GM23248 (cell line): ENCODE measurements at regions not wholly inside any gene's neighbourhood (a gene's known extent, or its start where the extent isn't known, plus 50 kb on each side); places are given as distances from the start of the nearest gene placed in this dataset.
"Not testable (repeated sequence)": the region's sequence is repeated elsewhere in the genome, so short reads cannot be mapped to it uniquely, and the experiment has no call there.

ENCODE experiments used
- DNase-seq: peaks from one replicate; pipeline ENCODE4 v3.0.0-alpha.2; 2015
- H2AFZ ChIP-seq: fragments of 200-600 bp; sonication (generic); 2 replicates; pipeline ENCODE4 v1.6.1; 2016; ENCODE audit warnings: antibody characterized with exemption
- H3F3A ChIP-seq: fragments of 200-600 bp; sonication (generic); 2 replicates; pipeline ENCODE4 v1.6.1; 2016; ENCODE audit warnings: mild to moderate bottlenecking, antibody characterized with exemption, mixed run types; ENCODE audit not compliant: insufficient read depth
- H3K27ac ChIP-seq: fragments of 200-600 bp; sonication (generic); 2 replicates; pipeline ENCODE4 v1.5.1; 2016; ENCODE audit warnings: mild to moderate bottlenecking
- H3K27me3 ChIP-seq: fragments of 200-600 bp; sonication (generic); replicated peaks from 2 replicates; pipeline ENCODE4 v1.6.1; 2016; ENCODE audit warnings: mild to moderate bottlenecking; ENCODE audit not compliant: insufficient read depth
- H3K36me3 ChIP-seq: fragments of 200-600 bp; sonication (generic); 2 replicates; pipeline ENCODE4 v1.6.1; 2016; ENCODE audit warnings: low read depth, mild to moderate bottlenecking
- H3K4me1 ChIP-seq: fragments of 200-600 bp; sonication (generic); 2 replicates; pipeline ENCODE4 v1.6.1; 2016; ENCODE audit warnings: mild to moderate bottlenecking; ENCODE audit not compliant: insufficient read depth
- H3K4me2 ChIP-seq: fragments of 200-600 bp; sonication (generic); one replicate; pipeline ENCODE4 v1.6.1; 2016; ENCODE audit warnings: mild to moderate bottlenecking; ENCODE audit not compliant: unreplicated experiment
- H3K4me3 ChIP-seq: fragments of 200-600 bp; sonication (generic); 2 replicates; pipeline ENCODE4 v1.5.1; 2016; ENCODE audit warnings: mild to moderate bottlenecking
- H3K79me2 ChIP-seq: fragments of 200-600 bp; sonication (generic); 2 replicates; pipeline ENCODE4 v1.6.1; 2016; ENCODE audit warnings: mild to moderate bottlenecking; ENCODE audit not compliant: insufficient read depth
- H3K9ac ChIP-seq: fragments of 200-600 bp; sonication (generic); 2 replicates; pipeline ENCODE4 v1.6.1; 2016; ENCODE audit warnings: mild to moderate bottlenecking
- H3K9me2 ChIP-seq: fragments of 200-600 bp; sonication (generic); 2 replicates; pipeline ENCODE4 v1.6.1; 2016; ENCODE audit warnings: mixed run types, mild to moderate bottlenecking, moderate library complexity; ENCODE audit not compliant: insufficient read depth
- H3K9me3 ChIP-seq: fragments of 200-600 bp; sonication (generic); one replicate; pipeline ENCODE4 v1.6.1; 2017; ENCODE audit warnings: low read depth
- H4K20me1 ChIP-seq: fragments of 200-600 bp; sonication (generic); 2 replicates; pipeline ENCODE4 v1.6.0; 2016; ENCODE audit not compliant: insufficient read depth
- WGBS, 2 experiments: methylation state at CpG; one replicate each; pipeline ENCODE4 v1.1.6; 2015 to 2017; ENCODE audit warnings: low lambda C conversion rate in 2 of 2, low coverage in 1 of 2; ENCODE audit errors: missing lambda C conversion rate in 2 of 2; 5-methylcytosine and 5-hydroxymethylcytosine counted together
- in situ Hi-C: fragments of 300-500 bp; cut with MboI; formaldehyde crosslinking; loops from 2 replicates; pipeline ENCODE4 v1.15.0; 2020

- DNase-seq, H3K27me3 ChIP-seq, H2AFZ ChIP-seq, H3K9ac ChIP-seq, H3K36me3 ChIP-seq, H3K4me3 ChIP-seq, H3K9me2 ChIP-seq, H4K20me1 ChIP-seq, H3K79me2 ChIP-seq, H3K9me3 ChIP-seq, H3K4me1 ChIP-seq, in situ Hi-C loops, H3K4me2 ChIP-seq, H3K27ac ChIP-seq, H3F3A ChIP-seq: not testable (repeated sequence)
- 34 to 35% methylated on average over 4 of the region's 4 CpGs for WGBS, 2 experiments
Measured at GRCh38 chr13:18285663-18286062, 896.0 kb downstream of the TUBA3C start.

GRCh38 chr13:18284040-18284439 lies 897.6 kb downstream of the TUBA3C start:
- H3F3A ChIP-seq, H3K36me3 ChIP-seq, H3K9ac ChIP-seq, H3K9me3 ChIP-seq, H2AFZ ChIP-seq, H4K20me1 ChIP-seq, H3K4me3 ChIP-seq, H3K9me2 ChIP-seq, H3K27ac ChIP-seq, H3K27me3 ChIP-seq, DNase-seq, H3K4me1 ChIP-seq, H3K4me2 ChIP-seq, H3K79me2 ChIP-seq, in situ Hi-C loops: not testable (repeated sequence)
- WGBS, 2 experiments: 10 to 30% methylated on average over 3 to 4 of the region's 5 CpGs

- H3K4me3 ChIP-seq, H3K9me3 ChIP-seq, in situ Hi-C loops, H3K9ac ChIP-seq, H3K27me3 ChIP-seq, H3K4me2 ChIP-seq, H3K4me1 ChIP-seq, DNase-seq, H4K20me1 ChIP-seq, H3K79me2 ChIP-seq, H3K36me3 ChIP-seq, H3K9me2 ChIP-seq, H2AFZ ChIP-seq, H3K27ac ChIP-seq, H3F3A ChIP-seq: not testable (repeated sequence)
- 6 to 12% methylated on average over 1 to 3 of the region's 6 CpGs for WGBS, 2 experiments
Measured at GRCh38 chr13:18281829-18282597, 899.6 kb downstream of the TUBA3C start.

GRCh38 chr13:18280904-18281828 lies 900.5 kb downstream of the TUBA3C start:
- H3K27me3 ChIP-seq, H3K9ac ChIP-seq, H3K79me2 ChIP-seq, H3F3A ChIP-seq, H4K20me1 ChIP-seq, in situ Hi-C loops, H3K36me3 ChIP-seq, H3K4me3 ChIP-seq, H2AFZ ChIP-seq, H3K9me2 ChIP-seq, H3K9me3 ChIP-seq, H3K4me1 ChIP-seq, DNase-seq, H3K27ac ChIP-seq, H3K4me2 ChIP-seq: not testable (repeated sequence)
- 49 to 50% methylated on average over 8 of the region's 11 CpGs for WGBS, 2 experiments

- H3K4me2 ChIP-seq, H3K4me3 ChIP-seq, H3K36me3 ChIP-seq, H3K9ac ChIP-seq, H2AFZ ChIP-seq, DNase-seq, H4K20me1 ChIP-seq, H3K4me1 ChIP-seq, in situ Hi-C loops, H3K9me2 ChIP-seq, H3K79me2 ChIP-seq, H3K9me3 ChIP-seq, H3K27ac ChIP-seq, H3K27me3 ChIP-seq, H3F3A ChIP-seq: not testable (repeated sequence)
- WGBS, 2 experiments: 36 to 42% methylated on average over 4 of the region's 4 CpGs
Measured at GRCh38 chr13:18279971-18280370, 901.7 kb downstream of the TUBA3C start.

- H3K36me3 ChIP-seq, H3K9me2 ChIP-seq, H3K4me1 ChIP-seq, H3K9ac ChIP-seq, in situ Hi-C loops, H3K27me3 ChIP-seq, H3K4me3 ChIP-seq, H3K9me3 ChIP-seq, H3K79me2 ChIP-seq, DNase-seq, H3K27ac ChIP-seq, H2AFZ ChIP-seq, H4K20me1 ChIP-seq, H3F3A ChIP-seq, H3K4me2 ChIP-seq: not testable (repeated sequence)
- WGBS, 2 experiments: 48 to 64% methylated on average over 11 to 12 of the region's 12 CpGs
Measured at GRCh38 chr13:18277372-18277771, 904.3 kb downstream of the TUBA3C start.

- H3K9me2 ChIP-seq, H2AFZ ChIP-seq, H4K20me1 ChIP-seq, H3K9me3 ChIP-seq, H3K27me3 ChIP-seq, H3F3A ChIP-seq, H3K79me2 ChIP-seq, DNase-seq, H3K27ac ChIP-seq, in situ Hi-C loops, H3K9ac ChIP-seq, H3K4me3 ChIP-seq, H3K4me2 ChIP-seq, H3K36me3 ChIP-seq, H3K4me1 ChIP-seq: not testable (repeated sequence)
- WGBS, 2 experiments: 11 to 21% methylated on average over 5 of the region's 6 CpGs
Measured at GRCh38 chr13:18276280-18276679, 905.3 kb downstream of the TUBA3C start.
